GM23338 (cell line): ENCODE measurements at regions not wholly inside any gene's neighbourhood (a gene's known extent, or its start where the extent isn't known, plus 50 kb on each side); places are given as distances from the start of the nearest gene placed in this dataset.

ENCODE experiments used
- EZH2 ChIP-seq: fragments of 200-600 bp; sonication (generic); IDR thresholded peaks from one replicate; pipeline ENCODE4 v1.8.0; 2017; ENCODE audit warnings: antibody characterized with exemption, mild to moderate bottlenecking, low read depth; ENCODE audit not compliant: unreplicated experiment
- EZH2phosphoT487 ChIP-seq: fragments of 200-600 bp; sonication (generic); IDR thresholded peaks from one replicate; pipeline ENCODE4 v1.8.1; 2018; ENCODE audit warnings: antibody characterized with exemption; ENCODE audit not compliant: unreplicated experiment
- NANOG ChIP-seq: IDR thresholded peaks from 2 replicates; pipeline ENCODE4 v1.6.1; 2016; ENCODE audit warnings: antibody characterized with exemption, borderline replicate concordance
- POLR2AphosphoS5 ChIP-seq: IDR thresholded peaks from 2 replicates; pipeline ENCODE4 v1.6.1; 2016; ENCODE audit warnings: antibody characterized with exemption, low read depth
- TF ChIP-seq, protein P1 (sequence below), 2 experiments: fragments of 200-600 bp in 1 of 2; sonication (generic) in 1 of 2; conservative IDR thresholded peaks; 2 replicates each; pipeline versions ENCODE4 v1.5.1 to v1.6.1; 2016 to 2017; ENCODE audit warnings: antibody characterized with exemption in 2 of 2, low read depth in 2 of 2, mild to moderate bottlenecking in 2 of 2, moderate library complexity in 1 of 2
- TF ChIP-seq, protein P2 (sequence below): IDR thresholded peaks from one replicate; pipeline ENCODE4 v1.6.1; 2018; ENCODE audit warnings: antibody characterized with exemption; ENCODE audit not compliant: unreplicated experiment

DNA sequence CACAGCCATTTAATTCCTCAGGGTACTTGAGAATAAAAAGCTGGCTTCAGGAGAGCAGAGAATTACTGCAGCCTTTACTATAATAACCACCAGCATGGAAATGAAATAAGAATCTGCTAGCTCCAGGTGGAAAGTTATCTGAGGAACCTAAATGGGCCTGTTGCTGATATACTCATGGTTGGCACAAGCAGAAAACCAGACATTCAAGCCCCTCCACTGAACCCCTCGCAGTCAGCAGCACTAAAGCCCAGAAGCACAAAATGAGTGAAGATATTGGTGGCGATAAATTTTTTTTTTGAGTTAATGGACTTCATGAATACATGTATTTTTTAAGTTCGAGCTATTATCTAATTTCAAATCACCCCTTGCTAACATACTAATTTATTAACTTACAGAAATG, 303.9 kb upstream of the NRP1 start:
- TF ChIP-seq, protein P1, sequence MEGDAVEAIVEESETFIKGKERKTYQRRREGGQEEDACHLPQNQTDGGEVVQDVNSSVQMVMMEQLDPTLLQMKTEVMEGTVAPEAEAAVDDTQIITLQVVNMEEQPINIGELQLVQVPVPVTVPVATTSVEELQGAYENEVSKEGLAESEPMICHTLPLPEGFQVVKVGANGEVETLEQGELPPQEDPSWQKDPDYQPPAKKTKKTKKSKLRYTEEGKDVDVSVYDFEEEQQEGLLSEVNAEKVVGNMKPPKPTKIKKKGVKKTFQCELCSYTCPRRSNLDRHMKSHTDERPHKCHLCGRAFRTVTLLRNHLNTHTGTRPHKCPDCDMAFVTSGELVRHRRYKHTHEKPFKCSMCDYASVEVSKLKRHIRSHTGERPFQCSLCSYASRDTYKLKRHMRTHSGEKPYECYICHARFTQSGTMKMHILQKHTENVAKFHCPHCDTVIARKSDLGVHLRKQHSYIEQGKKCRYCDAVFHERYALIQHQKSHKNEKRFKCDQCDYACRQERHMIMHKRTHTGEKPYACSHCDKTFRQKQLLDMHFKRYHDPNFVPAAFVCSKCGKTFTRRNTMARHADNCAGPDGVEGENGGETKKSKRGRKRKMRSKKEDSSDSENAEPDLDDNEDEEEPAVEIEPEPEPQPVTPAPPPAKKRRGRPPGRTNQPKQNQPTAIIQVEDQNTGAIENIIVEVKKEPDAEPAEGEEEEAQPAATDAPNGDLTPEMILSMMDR (conservative IDR thresholded peaks at IDR 0.05; ENCODE audit: low read depth in 2 of 2): no peak
- TF ChIP-seq, protein P2, sequence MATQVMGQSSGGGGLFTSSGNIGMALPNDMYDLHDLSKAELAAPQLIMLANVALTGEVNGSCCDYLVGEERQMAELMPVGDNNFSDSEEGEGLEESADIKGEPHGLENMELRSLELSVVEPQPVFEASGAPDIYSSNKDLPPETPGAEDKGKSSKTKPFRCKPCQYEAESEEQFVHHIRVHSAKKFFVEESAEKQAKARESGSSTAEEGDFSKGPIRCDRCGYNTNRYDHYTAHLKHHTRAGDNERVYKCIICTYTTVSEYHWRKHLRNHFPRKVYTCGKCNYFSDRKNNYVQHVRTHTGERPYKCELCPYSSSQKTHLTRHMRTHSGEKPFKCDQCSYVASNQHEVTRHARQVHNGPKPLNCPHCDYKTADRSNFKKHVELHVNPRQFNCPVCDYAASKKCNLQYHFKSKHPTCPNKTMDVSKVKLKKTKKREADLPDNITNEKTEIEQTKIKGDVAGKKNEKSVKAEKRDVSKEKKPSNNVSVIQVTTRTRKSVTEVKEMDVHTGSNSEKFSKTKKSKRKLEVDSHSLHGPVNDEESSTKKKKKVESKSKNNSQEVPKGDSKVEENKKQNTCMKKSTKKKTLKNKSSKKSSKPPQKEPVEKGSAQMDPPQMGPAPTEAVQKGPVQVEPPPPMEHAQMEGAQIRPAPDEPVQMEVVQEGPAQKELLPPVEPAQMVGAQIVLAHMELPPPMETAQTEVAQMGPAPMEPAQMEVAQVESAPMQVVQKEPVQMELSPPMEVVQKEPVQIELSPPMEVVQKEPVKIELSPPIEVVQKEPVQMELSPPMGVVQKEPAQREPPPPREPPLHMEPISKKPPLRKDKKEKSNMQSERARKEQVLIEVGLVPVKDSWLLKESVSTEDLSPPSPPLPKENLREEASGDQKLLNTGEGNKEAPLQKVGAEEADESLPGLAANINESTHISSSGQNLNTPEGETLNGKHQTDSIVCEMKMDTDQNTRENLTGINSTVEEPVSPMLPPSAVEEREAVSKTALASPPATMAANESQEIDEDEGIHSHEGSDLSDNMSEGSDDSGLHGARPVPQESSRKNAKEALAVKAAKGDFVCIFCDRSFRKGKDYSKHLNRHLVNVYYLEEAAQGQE: no peak
- TF ChIP-seq EZH2 (no peak), POLR2AphosphoS5 (no peak), EZH2phosphoT487 (no peak), NANOG (no peak)
